A172 (cell line): ENCODE measurements at regions not wholly inside any gene's neighbourhood (a gene's known extent, or its start where the extent isn't known, plus 50 kb on each side); places are given as distances from the start of the nearest gene placed in this dataset.

Experiments
- DNase-seq: peaks from one replicate; pipeline ENCODE4 v3.0.0-alpha.2; 2015; ENCODE audit warnings: low spot score

DNA sequence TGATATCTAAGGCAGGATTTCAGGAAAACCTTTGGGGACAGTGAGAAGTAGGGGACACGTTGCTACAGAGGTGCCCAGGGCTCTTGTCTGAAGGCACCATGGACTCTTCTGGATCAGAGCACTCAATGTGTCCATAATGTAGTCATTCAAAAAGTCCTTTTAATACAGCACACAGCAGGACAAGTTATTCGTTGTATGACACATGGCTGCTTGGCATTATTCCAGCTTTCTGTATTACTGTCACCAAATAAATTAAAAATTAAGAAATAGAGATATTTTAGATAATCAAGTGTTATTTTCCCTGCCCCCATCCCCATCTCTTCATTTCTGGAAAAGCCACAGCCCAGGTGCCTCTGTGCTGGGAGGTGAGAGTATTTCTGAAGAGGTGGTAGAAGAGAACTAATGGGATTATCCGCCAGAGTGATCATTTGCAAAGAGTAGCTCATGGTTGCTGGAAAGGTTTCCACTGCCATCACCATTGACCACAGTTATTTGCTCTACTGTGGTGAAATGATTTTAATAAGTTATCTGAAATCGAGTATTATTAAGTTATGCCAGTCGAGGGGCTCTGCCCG is 83.0 kb downstream of the CXCL12 start:
- peak; percentile 36 for DNase-seq

DNA sequence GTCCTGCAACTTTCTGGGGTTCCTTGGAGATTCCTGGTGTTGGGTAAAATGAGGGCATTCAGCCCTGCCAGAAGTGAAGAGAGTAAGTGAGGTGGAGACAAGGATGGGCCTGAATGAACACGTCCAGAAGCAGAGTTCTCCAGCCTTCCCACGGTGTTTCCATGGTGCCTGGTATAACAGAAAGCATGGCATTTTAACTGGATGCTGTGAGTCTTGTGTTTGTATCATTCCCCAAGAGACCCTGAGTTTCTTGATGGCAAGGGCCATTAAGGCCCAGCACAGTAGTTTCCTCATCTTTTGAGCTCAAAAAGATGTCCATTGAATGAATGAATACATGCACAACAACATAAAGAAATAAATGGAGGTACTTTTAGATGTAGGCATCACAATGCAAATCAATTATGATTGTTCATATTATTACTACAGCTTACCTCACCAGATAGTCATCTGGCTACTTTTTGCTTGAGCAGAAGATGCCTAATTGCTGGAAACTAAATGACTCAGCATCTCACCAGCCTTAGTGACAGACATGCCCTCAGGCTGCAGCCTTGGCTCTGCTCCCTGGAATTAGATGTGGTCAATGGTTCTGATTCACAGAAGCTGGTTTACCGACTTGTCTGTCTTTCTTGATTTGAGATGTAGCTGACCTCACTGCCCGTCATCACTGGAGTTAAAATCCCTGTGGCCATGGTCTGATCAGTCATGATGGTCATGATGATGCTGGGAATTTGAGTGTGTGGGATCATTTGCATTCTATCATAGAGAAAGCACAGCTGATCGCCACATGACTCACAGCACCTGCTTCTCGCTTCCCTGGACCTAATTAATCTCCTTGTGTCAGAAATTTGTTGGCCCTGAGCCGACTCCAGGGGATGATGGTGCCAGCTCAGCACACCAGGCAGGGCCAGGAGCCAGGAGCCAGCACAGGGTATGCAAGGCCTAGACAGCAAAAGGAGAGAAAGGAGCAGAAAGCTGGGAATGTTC is 83.9 kb downstream of the CXCL12 start:
- peak; percentile 100 for DNase-seq

DNA sequence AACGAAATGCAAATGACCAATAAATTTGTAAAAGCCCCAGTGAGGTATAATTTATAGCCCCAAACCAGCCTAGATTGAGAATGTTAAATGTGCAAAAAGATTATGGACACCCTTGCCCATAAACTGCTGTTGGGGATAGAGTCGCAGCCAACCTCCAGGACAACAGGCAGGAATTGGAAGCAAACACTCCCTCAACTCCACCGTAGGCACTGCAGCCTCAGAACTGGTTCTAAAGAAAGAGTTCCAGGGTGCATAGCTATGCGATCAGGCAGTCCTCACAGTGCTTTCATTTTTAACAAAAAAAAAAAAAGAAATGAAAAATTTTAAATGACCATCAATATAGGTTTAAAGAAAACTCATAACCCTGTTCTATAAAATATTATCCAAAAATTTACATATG is 86.2 kb downstream of the CXCL12 start:
- DNase-seq, result no peak

DNA sequence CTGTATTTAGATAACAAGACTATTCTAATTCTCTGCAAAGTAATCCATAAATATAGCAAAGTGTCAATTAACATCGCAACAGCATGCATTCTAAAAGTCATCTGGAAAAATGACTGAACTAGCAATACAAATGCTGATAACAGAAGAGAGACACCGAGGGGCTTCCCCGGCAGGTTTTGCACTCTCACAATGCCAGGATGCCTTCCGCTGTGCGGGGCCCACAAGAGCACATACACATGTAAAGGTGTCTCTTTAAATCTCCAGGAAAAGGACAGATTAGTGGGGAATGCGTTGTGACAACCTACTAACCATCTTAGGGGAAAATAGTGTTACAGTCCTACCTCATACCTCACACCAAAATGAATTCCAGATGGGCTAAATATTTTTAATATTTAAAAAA is 86.9 kb downstream of the CXCL12 start:
- DNase-seq, result no peak

DNA sequence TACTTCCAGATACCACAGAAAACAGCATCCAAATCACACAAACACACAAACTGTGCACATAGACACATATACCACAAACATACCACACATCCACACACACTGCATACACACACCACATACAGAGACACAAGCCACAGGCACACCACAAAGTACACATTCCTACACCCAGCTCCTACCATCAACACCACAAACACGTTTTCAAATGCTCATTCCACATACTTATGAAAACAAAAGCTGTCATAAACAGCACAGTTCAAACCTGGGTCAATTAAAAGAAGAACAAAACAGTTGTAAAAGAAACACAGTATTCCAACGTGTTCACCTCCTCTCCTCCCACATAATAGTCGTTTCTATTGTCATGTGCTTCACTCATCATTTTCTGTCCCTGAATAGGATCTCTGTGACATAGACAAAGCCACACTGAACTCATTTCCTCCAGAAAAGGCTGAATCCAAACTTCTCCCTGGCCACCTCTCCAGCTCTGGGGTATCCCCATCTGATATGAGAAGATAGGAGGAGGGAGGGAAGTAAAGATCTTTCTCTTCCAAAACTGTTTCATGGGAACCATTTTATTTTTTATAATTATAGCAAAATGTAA is 89.2 kb downstream of the CXCL12 start:
- DNase-seq, result no peak

DNA sequence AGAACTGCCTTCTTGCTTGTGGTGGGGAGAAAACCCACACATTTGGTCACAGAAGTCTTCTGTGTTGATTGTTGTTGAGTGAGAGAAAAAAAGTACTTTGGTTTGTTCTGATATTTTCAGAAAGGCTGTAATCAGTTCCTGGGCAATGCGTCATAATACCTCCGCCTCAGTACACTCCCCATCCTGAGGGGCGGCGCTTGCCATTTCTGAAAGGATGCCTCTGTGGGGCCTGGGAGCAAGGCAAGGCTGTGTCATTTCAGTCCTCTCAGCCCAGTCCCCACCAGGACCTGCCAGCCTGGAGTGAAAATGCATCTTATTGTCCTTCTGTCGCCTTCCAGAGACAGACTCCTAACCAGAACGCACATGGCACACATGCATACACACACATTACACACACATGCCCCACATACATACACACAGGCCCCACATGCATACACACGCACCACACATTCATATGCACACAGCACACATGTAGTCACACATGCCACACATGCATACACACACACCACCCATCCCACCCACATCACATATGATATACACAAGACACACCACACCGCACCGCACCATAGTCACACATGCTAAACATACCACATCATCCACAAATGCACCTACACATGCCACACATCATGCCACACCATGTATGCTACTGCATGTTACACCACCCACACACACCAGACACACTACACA is 90.0 kb downstream of the CXCL12 start:
- DNase-seq, result no peak

DNA sequence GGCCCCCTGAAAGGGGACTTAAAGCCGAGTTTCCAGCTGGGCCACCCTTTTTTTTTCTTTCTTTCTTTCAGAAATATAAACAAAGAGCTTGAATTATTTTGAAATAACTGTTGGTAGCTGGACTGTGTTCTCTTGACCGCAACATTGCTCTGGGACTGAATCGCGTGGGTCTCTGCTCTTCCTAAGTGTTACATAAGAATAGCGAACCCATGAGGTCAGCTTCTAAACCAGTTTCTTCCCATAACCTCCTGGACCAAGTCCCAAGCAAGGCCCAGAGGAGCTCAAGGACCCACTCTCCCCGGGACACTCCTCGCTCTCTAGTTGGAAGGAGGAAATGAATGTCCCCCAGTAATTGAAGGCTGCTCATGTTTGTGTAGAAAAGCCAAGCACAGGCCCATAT is 91.1 kb downstream of the CXCL12 start:
- no peak for DNase-seq

DNA sequence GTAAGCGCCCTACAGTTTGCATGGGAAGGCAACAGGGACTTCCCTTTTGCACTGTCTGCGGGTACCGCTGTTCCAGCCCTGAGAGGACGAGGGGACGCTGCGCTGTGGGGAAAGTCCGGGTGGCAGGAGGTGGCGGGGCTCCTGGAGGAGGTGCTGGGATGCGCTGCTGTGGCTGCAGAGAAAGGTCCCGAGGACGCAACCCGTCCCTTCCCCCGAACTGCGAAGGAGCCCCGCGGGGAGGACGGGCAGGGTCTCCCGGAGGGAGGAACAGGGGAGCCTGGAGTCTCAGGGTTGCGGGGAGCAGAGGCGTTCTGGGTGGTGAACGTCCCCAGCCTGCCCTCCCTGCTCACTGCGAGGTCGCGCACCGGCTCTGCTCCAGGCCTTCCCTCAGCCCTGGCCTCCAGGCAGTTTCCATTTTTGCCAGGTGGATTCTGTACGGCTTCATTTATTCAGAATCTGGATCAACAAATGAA is 91.6 kb downstream of the CXCL12 start:
- DNase-seq, result no peak

DNA sequence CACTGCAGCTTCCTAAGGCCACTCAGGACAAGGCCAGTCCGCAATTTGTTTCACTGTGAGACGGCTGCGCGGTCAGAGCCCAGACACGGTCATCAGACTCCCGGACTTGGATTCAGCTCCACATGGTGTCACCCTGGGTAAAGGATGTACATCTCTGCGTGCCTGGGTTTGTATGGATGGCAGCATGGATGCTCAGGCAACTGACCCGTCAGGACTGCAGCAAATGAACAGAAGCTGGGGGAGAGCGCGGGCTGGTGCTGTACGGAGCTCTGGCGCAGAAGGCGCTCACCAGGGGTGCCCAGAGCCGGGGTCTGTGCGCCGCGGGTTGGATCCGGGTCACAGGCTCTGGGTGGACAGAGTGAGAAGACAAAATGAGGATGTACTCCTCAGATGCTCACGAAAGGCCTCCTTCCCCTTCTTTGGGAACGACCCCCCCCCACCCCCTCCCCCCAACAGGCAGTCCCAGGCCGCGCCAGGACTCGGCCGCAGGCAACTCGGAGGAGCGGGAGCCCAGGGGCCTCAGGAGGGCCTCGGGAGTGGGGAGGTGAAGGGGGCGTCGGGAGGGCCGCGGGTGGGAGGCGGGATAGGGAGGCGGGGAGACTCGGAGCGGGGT is 92.4 kb downstream of the CXCL12 start:
- no peak for DNase-seq

DNA sequence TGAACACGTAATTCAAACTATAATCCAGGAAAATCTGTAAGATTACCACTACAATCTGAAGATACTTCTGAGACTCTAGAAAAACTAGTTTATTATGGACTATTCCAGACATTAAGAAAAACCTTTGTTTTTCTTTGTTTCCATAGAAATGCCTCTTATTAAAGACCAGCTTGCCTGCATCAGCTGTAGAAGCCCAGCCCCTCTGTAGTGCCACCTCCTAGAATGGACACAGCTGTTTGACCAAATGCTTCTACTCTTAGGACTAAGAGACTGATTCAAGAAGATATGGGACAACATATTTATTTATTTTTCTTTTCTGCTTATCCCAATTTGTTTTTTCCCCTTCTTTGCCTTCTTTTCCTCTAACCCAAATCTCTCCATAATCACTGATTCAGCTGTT is 93.8 kb downstream of the CXCL12 start:
- no peak for DNase-seq

DNA sequence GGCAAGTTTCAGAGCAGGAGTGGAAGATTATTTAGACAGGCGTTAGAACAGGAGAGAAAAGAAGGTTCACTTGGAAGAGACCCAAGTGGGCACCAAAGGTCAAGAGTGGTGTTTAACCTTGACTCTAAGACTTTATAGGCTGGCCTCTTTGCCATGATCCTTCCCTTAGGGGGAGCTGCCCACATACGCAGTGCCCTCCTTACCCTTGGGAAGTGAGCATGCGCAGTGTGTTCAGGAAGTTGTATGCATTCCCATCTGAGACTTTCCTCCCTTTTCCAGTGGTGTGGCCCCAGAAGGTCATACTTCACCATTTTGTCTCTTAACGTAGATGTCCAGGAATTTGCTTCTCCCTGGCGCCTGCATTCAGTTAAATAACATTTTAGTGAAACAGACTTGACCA is 95.8 kb downstream of the CXCL12 start:
- no peak for DNase-seq

DNA sequence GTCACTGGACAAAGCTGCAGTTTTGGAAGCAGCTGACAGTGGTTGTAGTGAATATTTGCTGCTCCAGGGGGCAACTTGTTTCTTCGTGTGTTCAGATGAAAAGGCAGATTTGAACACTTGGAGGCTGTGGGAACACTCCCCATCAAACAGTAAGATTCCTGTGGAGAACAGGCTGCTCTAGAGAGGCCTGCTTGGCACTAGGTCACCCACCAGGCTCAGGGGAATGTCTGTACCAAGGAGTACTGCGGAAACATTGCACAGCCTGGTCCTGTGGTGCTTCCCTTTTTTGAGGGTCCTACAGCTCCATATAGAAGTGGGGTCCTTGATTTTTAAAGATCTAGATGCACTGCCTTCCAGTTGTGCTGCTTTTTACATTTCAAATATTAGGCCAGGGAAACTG is 97.5 kb downstream of the CXCL12 start:
- no peak for DNase-seq

DNA sequence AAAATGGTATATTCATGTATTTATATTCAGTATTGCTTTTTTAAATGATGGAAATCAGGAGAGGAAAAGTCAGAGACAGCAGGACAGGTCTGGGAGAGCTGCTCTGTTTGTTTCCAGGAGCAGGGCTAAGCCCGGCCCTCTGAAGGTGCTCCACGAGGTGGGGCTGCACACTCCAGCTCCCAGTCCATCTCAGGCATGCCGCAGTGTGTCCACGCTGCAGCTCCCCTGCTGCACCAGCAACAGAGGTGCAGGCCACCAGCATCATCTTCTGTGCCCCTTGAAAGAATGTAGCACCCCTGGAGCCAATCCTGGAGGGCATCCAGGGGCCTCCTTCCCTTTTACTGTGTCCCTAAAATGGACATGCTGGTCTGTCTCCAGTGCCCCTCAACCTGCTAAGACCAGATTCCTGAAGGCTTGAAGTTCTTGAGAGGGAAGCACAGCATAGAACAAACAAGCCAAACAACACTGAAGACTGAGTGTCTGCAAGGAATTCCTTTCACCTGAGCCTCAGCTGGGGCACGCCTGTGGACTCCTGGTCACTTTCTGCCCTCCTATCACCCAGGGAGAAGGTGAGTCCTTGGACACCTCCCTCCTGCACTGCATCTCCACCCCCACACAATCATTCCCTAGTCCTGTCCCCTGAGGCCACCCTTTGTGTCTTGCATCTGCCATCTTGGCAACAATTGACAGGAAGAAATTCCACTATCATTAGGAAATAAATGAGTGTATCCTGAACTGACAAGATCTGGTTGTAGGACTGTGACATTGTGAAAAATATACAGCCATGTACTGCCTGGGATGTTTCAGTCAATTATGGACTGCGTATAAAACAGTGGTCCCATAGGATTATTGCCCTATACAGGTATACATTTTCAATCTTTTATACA is 100.5 kb downstream of the CXCL12 start:
- no peak for DNase-seq

DNA sequence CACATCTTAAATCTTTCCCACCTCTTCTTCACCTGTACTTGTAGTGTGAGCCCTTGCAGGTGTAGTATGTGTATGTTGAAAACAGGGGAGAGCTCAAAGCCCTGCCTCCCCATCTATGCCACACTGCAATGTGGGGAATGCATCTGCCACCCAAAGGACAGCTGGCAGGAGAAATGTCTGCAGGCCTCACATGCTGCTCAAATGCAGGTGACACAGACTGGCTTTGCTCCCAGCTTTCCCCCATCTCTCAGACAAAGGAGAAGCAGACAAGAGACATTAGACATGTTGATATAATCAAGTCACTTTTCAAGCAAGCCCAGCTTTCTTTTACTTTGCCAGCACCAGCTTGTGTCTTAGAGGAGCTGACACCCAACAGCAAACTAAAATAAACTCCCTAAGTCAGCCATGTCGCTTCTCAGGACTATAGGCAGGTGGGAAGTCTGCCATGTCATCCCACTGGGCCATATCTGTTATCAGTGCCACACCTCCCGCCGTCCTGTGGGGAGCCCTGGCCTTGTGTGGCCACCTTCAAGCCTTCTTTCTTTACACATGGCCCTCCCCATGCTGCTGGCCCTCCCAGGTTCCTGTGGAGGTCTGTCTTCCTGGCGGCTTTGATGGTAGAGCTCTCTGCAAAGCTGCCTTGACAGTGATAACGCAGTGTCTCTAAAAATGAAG is 102.1 kb downstream of the CXCL12 start:
- DNase-seq, result no peak

DNA sequence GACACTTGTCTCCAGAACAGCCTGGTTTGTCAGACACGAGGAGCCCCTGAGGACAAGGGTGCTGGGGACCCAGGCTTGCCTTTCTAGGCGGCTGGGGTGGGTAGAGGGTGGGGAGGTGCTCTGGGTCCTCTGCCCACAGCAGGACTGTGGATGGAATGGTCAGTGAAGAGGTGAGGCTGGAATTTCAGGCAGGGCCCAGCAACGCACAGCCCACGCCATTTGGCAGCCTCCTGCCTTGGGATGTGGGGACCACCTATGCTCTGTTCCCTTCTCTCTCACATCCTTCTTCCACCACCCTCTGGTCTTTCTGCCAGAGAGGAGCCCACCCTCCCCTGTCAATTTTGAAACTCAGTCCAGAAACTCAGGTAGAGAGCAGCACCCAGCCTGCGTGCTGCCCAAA is 103.2 kb downstream of the CXCL12 start:
- DNase-seq, result no peak

DNA sequence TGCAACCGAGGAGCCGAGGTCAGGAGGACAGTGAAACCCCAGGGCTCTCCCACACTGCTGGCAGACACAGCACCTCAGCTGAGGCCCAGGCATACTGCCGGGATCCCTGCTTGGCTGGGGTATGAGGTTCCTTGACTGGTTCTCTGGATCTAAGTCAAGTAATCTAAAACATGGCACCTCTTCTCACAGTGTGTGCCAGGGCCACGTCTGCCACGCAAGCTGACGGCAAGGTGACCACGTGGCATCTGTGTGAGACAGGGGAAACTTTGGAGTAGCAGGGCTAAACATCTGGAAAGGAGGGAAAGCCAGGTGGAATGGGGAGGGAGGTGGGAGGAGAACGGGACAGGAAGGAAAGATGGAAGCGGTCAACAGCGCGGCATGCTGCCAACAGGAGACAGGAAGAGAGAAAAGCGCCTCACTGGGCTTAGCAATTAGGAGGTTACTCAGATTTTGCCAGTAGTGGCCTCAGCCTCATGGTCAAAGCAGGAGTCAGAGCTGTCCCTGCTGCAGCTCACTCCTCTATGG is 103.7 kb downstream of the CXCL12 start:
- no peak for DNase-seq

DNA sequence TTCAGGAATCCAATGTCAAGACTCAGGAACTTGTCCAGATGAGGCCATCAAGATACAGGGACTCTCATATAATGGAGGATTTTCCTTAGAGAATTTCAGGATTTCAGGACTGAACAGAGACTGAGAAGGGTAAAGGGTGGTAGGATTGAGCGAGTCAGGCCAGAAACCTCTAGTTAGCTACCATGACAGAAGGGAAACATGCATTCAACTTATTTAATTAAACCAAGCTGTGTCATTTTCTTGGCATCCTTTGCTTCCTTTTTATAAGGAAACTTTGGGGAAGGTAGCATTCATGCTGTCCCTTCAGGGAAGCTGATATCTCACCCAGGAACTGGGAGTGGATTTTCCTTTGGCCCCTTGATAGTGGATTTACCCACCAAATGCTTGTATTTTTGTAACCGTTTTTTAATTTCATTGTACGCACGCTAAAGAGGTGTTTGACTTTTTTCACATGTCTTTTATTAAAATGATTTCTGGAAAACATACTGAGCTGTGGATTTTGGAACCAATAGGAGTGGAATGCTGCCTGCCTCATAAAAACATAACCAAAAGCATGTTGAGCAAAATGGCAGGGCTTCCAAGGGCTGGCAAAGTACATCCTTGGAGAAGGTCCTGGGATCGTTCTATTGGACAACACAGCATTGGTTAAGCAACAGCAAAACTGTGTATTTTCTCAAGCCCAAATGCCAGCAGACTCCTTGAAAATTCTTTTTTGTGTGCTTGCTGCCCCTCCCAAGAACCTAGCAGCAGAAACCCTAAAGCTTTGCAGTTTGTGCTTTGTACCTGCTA is 104.5 kb downstream of the CXCL12 start:
- peak; percentile 75 for DNase-seq

DNA sequence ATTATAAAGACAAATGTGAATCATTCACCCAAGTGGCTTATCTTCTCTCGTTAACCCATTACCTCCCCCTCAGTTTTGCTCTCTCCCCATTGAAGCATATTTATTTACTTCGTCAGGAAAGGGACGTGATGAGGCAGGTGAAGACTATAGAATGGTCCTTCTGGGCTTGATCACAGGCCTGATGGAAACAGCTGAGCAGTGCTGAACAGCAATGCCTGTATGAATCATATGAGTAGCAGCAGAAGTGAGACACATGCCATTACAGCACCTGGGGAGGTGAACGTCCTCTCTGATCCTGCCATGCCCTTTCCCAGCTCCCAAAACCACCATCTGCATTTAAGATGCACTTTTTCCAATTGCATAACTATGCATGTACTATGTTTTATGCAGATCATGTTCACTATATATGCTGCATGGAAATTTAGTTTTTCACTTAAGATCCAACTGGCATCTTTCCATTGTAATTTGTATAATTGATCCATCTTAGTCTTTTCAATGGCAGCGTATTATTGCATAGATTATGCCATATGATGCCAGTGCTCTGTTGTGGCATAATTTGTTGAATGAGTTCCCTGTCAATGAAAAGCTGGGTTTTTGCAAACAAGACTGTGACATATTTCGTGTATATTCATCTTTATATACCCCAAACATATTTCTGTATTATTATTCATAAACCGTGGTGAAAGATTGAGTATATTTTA is 105.3 kb downstream of the CXCL12 start:
- peak; percentile 60 for DNase-seq
